ENCODE measurements at regions not wholly inside any gene's neighbourhood (a gene's known extent, or its start where the extent isn't known, plus 50 kb on each side); places are given as distances from the start of the nearest gene placed in this dataset.

GRCh38 chr22:48779661-48780596, 1047.7 kb downstream of the BRD1 start:
- TF ChIP-seq POLR2A (IDR thresholded peaks at IDR 0.05; ENCODE audit: borderline replicate concordance, extremely low read depth, insufficient read depth, insufficient read length): no peak
- no peak for TF ChIP-seq MAX (IDR thresholded peaks at IDR 0.05)
- no peak for TF ChIP-seq CTCF (IDR thresholded peaks at IDR 0.05 in 2 of 3, conservative IDR thresholded peaks at IDR 0.05 in 1 of 3; ENCODE audit: borderline replicate concordance in 1 of 3, insufficient read depth in 1 of 3, low read depth in 2 of 3, low read length in 2 of 3)
- TF ChIP-seq SP1 (IDR thresholded peaks at IDR 0.05; ENCODE audit: low read depth): no peak
- TF ChIP-seq REST (IDR thresholded peaks at IDR 0.05; ENCODE audit: low read depth): no peak
- no peak for TF ChIP-seq EZH2 (IDR thresholded peaks at IDR 0.05)
- TF ChIP-seq EZH2phosphoT487 (IDR thresholded peaks at IDR 0.05; ENCODE audit: borderline replicate concordance): no peak
- no peak for TF ChIP-seq ZFX (IDR thresholded peaks at IDR 0.05)
- no peak for TF ChIP-seq POLR2AphosphoS5 (IDR thresholded peaks at IDR 0.05; ENCODE audit: low read depth, low read length)
- no peak for TF ChIP-seq ZBTB33 (IDR thresholded peaks at IDR 0.05; ENCODE audit: extremely low read depth, insufficient replicate concordance, low read length)
